NCI-H460 (cell line): ENCODE measurements at regions not wholly inside any gene's neighbourhood (a gene's known extent, or its start where the extent isn't known, plus 50 kb on each side); places are given as distances from the start of the nearest gene placed in this dataset.

ENCODE experiments used
- DNase-seq: peaks from one replicate; pipeline ENCODE4 v3.0.0-alpha.2; 2016; ENCODE audit warnings: low read depth; ENCODE audit errors: extremely low read depth

DNA sequence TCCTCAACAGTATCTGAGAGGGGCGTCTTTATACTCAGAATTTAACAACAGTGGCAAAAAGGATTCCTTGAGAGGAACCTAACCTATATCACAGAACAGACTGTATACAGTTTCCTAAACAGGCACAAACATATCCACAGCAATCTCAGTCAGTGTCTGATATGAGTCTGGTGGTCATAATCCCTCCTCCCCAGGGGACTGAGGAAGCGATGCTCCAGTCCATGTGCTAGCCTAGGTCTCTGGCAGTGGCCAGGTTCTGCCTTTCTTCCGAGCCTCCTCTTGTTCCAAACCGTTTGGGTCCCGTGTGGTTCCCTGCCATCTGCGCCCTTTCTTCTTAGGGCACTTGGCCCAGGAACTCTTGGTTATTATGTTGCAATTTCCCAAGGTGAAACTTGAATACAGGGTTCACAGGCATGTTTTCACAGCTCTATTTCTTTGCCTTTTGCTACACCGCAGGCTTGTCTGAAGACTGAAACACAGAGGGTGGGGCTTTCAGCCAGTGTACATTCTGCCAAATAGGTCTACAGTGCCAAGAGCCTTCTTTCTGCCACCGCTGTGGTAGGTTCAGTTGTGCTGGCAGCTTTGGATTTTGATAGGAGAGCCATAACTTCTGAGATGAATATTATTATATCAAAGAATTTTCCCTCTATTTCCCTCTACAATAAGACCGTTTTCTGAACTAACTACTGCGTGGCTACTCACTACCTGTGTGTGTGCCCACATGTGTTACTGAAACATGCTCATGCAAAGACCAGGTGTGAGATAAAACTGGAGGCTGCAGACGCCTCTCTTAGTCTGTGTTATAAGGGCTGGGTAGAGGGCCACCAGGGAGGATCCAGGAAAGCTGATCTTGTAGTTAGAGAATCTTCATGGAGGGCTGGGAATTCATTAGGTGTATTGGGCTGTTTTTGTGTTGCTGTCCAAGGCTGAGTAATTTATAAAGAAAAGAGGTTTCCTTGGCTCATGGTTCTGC lies 75.0 kb upstream of the HAAO start:
- no peak for DNase-seq

GRCh38 chr2:42865884-42866881 lies 73.8 kb upstream of the HAAO start:
- no peak for DNase-seq

DNA sequence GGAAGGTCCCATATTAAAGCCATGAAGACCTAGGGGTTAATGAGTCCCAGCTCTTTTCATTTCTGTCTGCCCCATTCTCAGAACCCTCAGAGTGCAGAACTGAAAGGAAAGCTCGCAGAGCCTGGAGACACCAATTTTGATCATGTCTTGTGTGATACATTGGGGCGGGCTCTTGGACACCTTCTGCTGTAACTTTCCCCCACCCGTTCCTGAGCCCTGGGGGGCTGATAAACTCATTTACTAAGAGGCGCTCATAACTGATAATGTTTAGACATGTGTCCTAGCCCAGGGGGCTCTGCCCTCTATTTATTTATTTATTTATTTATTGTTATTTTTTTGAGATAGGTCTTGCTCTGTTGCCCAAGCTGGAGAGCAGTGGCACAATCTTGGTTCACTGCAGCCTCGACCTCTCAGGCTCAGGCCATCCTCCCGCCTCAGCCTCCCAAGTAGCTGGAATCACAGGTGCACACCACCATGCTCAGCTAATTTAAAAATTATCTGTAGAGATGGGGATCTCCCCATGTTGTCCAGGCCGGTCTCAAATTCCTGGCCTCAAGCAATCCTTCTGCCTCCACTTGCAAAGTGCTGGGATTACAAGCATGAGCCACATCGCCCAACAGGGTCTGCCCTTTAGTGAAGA lies 72.4 kb upstream of the HAAO start:
- no peak for DNase-seq

- no peak for DNase-seq
Measured at GRCh38 chr2:42864222-42864621, 71.8 kb upstream of the HAAO start.

- DNase-seq, result no peak
Measured at GRCh38 chr2:42863751-42864150, 71.4 kb upstream of the HAAO start.

GRCh38 chr2:42863320-42863719 lies 70.9 kb upstream of the HAAO start:
- DNase-seq, result no peak

DNA sequence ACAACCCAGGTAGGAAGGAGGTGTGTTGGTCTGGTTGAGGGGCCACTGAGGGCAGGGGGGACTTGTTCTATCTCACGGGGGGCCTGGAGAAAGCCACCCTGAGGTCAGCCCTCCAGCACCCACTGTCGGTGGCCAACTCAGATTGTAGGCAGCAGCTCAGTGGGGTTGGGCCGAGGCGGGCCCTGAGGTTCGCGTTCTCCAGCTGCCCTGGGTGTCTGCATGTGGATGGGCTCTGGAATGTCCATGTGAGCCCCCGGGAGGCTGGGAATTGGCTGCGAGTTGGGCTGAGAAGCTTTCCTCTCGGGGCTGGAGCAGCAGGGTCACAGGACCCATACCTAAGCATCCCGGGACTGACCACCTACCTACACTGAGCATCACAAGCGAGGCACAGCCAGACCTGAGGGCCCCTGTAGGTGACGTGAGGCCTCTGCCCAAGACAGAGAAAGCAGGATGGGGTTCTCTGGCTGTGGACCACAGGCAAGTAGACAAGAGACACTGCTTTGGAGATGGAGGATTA lies 70.3 kb upstream of the HAAO start:
- no peak for DNase-seq

- DNase-seq, result no peak
Measured at GRCh38 chr2:42861321-42861720, 68.9 kb upstream of the HAAO start.

DNA sequence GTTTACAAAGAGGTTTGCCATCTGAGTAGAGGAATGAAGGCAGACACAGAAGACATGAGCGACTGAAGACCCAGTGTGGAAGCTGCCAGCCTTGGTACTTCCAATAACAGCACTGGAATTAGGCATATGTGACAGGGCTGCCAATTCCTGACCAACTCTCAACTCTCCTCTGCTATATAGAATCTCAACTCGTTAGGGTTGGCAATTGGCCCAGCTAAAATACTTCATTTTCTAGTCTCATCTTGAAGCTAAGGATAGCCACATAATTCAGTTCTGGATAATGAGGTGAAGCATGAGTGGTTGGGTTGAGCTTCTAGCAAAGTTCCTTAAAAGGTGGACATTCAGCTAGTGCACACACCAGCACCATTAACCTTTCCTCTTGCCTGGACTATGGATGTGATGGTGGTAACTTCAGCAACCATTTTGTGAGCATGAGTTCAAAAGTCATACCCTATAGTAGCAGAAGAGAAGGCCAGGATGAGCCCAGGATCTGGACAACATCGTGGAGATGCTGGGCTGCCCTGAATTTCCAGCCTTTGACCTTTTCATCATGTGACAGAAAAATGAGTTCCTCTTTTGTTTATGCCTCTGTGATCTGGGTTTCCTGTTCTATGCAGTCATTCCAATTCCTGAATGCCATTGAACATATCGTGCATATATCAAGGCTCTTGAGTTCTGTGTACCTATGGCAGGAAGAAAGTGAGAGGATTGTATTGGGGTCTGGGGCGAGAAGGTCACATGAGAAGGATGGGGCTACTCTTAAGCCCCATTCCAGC lies 68.1 kb upstream of the HAAO start:
- DNase-seq, result no peak

GRCh38 chr2:42859791-42860190 lies 67.4 kb upstream of the HAAO start:
- no peak for DNase-seq

DNA sequence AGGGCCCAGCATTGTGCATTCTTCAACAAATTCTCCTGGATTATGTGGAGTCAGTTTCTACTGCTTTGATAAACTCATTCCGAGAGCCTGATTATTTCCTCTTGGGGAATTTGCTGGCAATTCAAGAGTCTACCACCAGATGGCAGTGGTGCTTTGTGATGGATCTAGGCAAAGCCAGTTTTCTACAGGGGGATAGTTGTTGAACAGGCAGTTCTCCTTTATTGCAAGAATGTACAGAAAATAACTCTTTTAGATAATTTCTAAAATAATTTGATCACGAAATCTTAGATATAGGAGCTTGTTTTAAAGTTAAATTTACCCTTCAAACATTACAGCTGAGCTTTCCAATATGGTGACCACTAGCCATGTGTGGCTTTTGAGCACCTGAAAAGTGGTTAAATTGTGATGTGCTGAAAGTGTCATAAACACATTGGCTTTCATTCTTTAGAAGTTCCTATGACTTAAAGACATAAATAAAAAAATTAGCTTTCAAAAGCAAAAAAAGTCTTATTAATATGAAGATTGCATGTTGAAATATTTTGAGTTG lies 66.7 kb upstream of the HAAO start:
- peak; percentile 71 for DNase-seq

GRCh38 chr2:42858140-42859005 lies 66.0 kb upstream of the HAAO start:
- no peak for DNase-seq

DNA sequence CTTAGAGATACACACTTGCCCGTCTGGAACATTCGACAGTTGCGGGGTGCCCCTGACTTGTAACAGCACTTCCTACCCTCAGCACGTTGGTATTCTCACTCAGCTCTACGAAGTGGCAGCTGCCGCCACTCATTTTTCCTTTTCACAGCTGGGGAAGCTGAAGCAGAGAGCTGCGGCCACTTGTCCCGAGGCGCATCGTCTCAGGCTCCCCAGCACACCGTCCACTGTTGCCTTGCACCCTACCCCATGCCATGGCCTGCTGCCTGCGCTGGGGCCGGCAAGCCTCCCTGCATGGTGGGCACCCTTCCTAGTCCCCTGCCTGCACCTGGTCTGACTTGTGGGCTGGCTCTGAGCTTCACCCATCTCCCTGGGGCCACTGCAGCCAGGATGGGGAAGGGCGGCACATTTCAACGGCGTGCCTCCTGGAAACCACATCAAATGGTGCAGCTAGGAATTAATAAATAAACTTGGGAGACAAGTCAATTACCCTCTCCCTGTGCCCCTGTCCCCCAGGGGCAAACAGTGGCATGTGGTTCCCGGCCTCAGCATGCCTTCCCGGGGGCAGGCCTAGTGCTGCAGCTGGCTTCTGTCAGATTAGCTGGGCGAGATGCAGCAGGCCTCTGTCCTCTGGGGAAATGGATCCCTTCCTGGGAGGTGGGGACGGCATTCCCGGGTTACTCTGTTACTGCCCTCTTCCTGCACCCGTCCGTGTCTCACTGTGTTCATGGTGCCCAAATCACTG lies 64.7 kb upstream of the HAAO start:
- DNase-seq, result no peak

GRCh38 chr2:42856106-42856860 lies 63.9 kb upstream of the HAAO start:
- DNase-seq, result no peak

GRCh38 chr2:42855221-42855970 lies 63.0 kb upstream of the HAAO start:
- DNase-seq, result no peak

GRCh38 chr2:42854207-42854818 lies 61.9 kb upstream of the HAAO start:
- DNase-seq, result no peak
